GM21528 (cell line): ENCODE measurements at regions not wholly inside any gene's neighbourhood (a gene's known extent, or its start where the extent isn't known, plus 50 kb on each side); places are given as distances from the start of the nearest gene placed in this dataset.
"Not testable (repeated sequence)": the region's sequence is repeated elsewhere in the genome, so short reads cannot be mapped to it uniquely, and the experiment has no call there.

Experiments
- ATAC-seq: cut with Tn5 transposase; IDR thresholded peaks from one replicate; pipeline ENCODE4 v1.9.1; 2021; ENCODE audit warnings: mild to moderate bottlenecking, moderate library complexity; ENCODE audit not compliant: unreplicated experiment, low FRiP score

DNA sequence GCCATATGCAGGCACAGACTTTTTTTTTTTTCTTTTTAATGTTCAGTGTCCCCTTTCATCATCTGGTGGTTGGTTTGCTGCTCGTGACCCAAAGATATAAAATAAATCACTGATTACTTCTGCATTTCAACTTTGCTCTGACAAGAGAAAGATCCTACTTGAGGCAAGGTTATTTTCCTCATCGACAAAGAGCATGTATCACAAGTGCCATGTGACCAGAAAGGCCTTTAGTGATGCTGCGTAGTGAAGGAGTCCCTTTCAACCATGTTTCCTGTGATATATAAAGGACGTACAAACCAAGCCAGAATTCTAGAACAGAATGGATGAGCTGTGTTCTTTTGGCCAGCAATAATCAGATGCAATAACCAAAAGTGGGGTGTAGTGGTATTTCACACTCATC, 323.4 kb upstream of the PSMD7 start:
- ATAC-seq, result no peak

GRCh38 chr16:73966851-73967250, 329.8 kb upstream of the PSMD7 start:
- ATAC-seq, result no peak

DNA sequence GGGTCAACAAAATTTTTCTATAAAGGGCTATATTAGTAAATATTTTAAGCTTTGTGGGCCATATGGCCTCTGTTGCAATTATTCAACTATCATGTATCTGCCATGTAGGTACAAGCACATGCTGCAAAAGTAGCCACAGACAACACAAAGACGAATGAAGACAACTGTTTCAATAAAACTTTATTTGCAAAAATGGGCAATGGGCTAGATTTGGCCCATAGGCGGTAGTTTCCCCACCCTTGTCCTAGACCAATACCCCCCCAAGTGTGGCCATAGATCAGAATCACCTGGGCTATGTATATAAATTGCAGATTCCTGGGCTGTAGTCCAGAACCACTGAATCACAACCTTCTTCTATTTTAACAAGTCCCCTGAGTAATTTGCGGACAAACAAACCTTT, 331.0 kb upstream of the PSMD7 start:
- no peak for ATAC-seq

DNA sequence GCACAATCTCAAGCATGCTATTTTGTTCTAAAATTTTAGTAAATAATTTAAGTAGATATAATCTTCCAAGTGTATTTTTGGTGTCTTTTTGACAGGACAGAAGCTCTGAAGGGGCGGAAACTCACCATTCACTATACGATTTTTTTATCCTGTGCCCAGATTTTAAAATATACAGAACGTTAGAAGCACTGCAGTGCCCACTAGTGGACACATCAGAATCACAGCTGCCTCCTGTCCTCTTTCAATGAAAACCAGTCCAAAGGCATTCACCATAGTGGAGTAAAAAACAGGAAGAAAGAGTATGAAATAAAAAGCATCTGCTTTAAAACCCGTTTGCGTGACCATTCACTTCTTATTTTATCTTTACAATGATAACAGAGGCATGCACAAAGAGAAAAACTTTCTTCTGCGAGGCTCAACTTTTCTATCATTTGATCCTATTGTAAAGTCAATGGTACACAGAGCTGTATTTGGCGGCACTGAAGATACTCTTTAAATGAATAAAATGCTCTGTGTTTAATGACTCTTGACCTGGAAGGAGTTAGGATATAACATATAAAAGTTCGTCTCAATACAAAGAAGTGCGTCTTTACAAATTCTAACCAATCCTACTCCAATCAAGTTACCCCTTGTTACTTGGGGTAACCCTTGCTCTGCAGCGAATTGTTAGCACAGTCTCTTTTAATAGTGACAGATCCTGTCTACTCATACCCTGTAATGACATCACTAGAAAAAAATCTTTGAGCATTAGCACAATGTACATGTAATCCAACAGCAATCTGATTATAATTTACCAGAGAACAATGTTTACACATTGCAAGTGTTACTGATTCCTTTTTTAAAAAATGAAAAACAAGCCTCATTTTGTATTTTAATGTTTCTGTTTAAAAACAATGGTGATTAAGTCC, 339.8 kb upstream of the PSMD7 start:
- no peak for ATAC-seq

DNA sequence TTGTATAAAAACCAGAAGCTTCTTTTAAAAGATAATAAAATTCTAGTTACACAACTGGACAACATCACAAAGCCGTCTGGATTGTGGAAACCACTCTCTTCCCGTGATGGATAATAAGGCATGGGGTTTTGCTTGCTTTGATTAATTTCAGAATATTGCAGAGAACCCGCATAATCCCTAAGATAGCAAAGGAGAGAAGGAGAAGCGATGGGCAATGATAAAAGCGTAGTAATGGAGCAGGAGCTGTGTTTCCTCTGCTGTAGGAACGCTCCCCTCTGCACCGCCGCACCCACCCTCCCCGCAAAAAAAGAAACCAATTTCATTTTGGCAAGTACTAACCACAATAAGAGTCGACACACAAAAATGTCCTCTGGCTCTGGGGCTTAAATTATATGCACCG, 340.9 kb upstream of the PSMD7 start:
- no peak for ATAC-seq

- ATAC-seq, result no peak
These were observed 341.4 kb upstream of the PSMD7 start for GRCh38 chr16:73955255-73955654.

DNA sequence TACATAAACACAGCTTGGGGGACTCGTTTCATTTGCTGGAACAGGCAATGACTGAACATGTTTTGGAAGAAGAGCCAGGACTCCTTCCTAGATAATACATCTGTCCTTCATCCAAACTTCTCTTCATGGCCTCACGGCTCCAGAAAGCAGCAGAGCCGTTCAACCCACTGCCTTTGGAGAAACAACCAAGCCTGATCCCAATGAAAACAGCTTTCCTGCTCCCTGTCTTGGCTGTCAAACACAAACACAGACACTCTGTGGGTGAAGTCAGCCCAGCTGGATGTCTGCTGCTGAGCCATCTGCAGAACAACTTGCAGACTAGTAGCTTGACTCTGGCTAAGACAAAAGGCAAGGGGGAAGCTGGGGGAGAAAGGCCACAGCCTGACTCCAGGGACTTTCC, 345.1 kb upstream of the PSMD7 start:
- ATAC-seq, result no peak

GRCh38 chr16:73949574-73950320, 346.9 kb upstream of the PSMD7 start:
- ATAC-seq, result no peak

DNA sequence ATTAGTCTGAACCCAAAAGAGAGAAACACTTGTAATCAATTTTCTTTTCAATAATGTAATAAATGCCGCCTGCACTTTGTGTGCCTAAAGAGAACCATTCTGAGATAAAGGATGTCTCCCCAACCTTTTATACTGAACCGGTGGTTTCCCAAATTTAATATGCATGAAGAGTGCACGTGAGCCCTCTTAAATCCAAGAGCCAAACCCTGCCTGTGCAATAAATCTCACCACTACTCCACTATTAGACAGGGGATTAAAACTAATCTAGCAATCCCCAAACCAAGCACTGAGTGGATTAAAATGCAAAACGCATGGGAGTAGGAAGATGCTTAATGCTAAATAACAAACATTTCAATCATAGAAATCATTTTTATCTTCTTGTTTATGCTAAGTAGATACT, 351.0 kb upstream of the PSMD7 start:
- ATAC-seq, result no peak

DNA sequence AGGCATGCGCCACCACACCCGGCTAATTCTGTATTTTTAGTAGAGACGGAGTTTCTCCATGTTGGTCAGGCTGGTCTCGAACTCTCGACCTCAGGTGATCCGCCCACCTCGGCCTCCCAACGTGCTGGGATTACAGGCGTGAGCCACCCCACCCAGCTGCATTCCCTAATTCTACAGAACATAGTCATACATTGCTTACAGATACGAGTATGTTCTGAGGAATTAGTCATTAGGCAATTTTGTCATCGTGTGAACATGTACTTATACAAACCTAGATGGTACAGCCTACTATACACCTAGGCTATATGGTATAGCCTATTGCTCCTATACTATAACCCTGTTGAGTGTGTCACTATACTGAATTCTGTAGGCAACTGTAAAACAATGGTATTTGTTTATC, 353.4 kb upstream of the PSMD7 start:
- ATAC-seq, result not testable (repeated sequence)

- ATAC-seq, result not testable (repeated sequence)
These were observed 355.8 kb upstream of the PSMD7 start for GRCh38 chr16:73940786-73941185.

DNA sequence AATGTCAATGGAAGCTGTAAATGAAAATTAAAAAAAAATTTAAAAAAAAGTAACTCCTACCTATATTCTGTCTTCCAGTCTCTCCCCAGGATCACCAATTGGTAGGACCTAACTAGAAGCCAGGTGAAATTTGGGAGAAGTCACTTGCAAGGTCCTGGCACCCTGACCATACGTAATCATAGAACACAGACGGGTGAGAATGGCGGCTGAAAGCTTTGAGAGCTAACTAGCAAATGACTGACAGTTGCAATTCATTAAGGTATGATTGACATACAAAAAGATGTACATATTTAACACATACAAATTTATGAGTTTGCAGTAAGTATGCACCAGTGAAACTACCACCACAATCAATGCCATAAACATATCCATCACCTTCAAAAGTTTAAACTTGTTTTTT, 372.7 kb upstream of the PSMD7 start:
- no peak for ATAC-seq

GRCh38 chr16:73921295-73921694, 375.3 kb upstream of the PSMD7 start:
- ATAC-seq, result no peak

GRCh38 chr16:73916829-73917594, 379.6 kb upstream of the PSMD7 start:
- ATAC-seq, result no peak

DNA sequence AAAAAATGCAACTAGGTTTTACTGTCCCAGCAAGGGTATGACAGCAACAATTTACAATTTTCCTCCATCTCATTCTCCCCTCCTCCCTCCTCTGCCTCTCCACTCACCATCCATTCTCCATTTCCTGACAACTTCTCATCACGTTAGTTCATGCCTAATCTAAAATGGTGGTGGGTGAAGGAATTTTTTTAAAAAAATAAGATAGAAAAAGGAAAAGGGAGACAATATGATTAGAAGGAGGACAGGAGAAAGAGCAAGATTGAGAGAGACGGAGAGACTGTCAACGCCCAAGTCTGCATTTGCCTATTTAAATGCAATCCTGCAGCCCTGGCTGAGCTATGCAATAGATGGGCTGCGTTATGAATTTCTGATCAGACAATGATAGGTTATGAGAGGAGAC, 380.7 kb upstream of the PSMD7 start:
- no peak for ATAC-seq

DNA sequence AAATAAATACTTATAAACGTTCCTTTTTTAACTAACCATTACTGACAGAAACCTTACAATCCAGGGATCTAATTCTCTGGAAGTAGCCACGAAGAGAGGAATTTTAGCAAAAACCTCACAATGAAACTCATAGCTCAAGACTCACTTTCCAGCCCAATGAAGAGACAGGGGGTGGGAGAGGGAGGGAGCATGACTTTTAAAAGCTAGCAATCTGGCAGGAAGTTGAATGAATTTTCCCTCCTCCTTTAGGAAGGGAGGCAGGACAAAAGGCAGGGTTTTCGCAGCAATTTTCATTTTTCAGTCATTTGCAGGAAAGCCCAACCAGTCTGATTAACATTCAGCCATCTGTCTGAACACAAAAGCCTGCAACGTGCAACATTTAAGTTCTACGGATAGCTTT, 381.5 kb upstream of the PSMD7 start:
- ATAC-seq, result no peak

DNA sequence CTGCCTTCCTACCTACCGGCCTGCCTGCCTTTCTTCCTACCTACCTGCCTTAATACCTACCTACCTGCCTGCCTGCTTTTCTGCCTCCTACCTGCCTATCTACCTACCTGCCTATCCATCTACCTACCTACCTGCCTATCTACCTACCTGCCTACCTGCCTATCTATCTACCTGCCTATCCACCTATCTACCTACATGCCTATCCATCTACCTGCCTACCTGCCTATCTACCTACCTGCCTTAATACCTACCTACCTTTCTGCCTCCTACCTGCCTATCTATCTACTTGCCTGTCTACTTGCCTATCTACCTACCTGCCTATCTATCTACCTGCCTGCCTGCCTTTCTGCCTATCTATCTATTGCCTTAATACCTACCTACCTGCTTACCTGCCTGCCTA, 383.8 kb upstream of the PSMD7 start:
- no peak for ATAC-seq

GRCh38 chr16:73912281-73912680, 384.3 kb upstream of the PSMD7 start:
- no peak for ATAC-seq

DNA sequence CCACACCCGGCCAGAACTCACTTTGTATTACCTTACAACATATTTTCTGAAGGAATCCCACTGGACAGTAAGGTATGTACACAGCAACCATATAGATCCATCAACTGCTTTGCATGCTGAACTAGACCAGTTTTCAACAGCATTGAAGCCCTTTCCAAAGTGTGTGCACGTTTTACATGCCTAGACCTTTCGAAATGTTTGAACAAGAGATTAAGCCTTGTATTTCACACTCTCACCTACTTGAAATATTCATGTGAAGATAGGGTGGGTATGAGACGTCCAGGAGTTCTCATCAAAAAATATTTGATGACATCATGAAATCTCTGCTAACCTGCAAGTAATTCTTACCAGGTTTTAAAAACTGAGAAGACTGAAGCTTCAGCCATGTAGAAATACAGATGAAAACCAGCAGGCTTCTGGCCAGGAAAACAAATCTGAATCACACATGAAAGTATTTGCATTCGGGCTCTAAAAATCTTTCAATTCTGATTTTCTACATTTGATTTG, 387.0 kb upstream of the PSMD7 start:
- ATAC-seq, result no peak

DNA sequence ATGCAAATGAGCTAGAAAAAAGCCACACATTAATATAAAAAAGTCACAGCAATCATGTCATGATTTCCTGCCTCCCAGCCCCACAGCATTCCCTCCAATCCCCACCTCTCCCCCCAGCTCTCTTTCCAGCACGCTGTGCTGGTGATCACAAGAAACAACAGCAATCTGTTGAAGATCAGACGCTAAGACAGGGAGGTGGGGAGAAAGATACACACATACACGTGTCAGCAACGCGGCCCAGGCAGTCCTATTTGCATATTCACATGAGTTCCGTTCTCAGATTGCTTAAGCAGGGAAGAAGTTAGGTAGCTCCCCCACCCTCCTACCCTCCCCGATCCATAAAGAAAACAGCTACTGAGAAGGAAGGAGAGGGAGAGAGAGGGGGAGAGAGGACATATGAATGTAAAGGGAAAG, 405.5 kb upstream of the PSMD7 start:
- ATAC-seq, result no peak
